Panc1 (cell line): ENCODE measurements at regions not wholly inside any gene's neighbourhood (a gene's known extent, or its start where the extent isn't known, plus 50 kb on each side); places are given as distances from the start of the nearest gene placed in this dataset.

Experiments used
- ATAC-seq: fragments of 200-7000 bp; cut with Tn5 transposase; 2 replicates; pipeline ENCODE4 v1.9.1; 2020; ENCODE audit warnings: mild to moderate bottlenecking, moderate library complexity
- BruUV-seq: library from RNA; stranded (reverse); fragments of 400-500 nt; replicated peaks from 2 replicates; lab custom pipeline; 2021; lab: Mats Ljungman, UMichigan
- CTCF ChIA-PET: fragments of 300-600 bp; sonication (Branson Sonifier 250); formaldehyde crosslinking; loops from one replicate; lab custom pipeline; 2022; ENCODE audit warnings: antibody characterized with exemption; lab: Charles Lee
- POLR2A ChIA-PET: fragments of 300-600 bp; sonication (Branson Sonifier 250); formaldehyde crosslinking; loops from one replicate; lab custom pipeline; 2022; ENCODE audit warnings: antibody characterized with exemption; lab: Charles Lee
- DNase-seq: peaks from one replicate; pipeline ENCODE4 v3.0.0-alpha.2; 2010; ENCODE audit warnings: low read depth, low spot score
- H3K27ac ChIP-seq: 2 replicates; pipeline ENCODE4 v1.5.1; 2011; ENCODE audit warnings: mild to moderate bottlenecking, low read length, inconsistent platforms
- H3K27me3 ChIP-seq: fragments of 200-500 bp; sonication (Bioruptor generic); 2 replicates; pipeline ENCODE4 v1.6.0; 2014; ENCODE audit warnings: low read length, inconsistent platforms; ENCODE audit not compliant: control insufficient read depth, insufficient read depth
- H3K36me3 ChIP-seq: fragments of 200-500 bp; sonication (Bioruptor generic); 2 replicates; pipeline ENCODE4 v1.5.1; 2014; ENCODE audit warnings: inconsistent platforms, mild to moderate bottlenecking, low read length, moderate library complexity; ENCODE audit not compliant: control insufficient read depth, insufficient read depth
- H3K4me1 ChIP-seq: 2 replicates; pipeline ENCODE4 v1.5.1; 2011; ENCODE audit warnings: inconsistent platforms, mild to moderate bottlenecking, low read length, moderate library complexity; ENCODE audit not compliant: control insufficient read depth, insufficient read depth
- H3K4me3 ChIP-seq, 2 experiments: 2 replicates each; pipeline ENCODE4 v1.5.1; 2011 to 2012; ENCODE audit warnings: low read depth in 2 of 2, low read length in 2 of 2, mild to moderate bottlenecking in 2 of 2, inconsistent platforms in 1 of 2, moderate library complexity in 1 of 2
- H3K9me3 ChIP-seq: fragments of 200-500 bp; sonication (Bioruptor generic); 2 replicates; pipeline ENCODE4 v1.5.1; 2014; ENCODE audit warnings: low read depth, mild to moderate bottlenecking, inconsistent platforms, low read length, moderate library complexity; ENCODE audit not compliant: control insufficient read depth, insufficient read depth
- CTCF ChIP-seq: fragments of 450-650 bp; IDR thresholded peaks from 2 replicates; pipeline ENCODE4 v1.5.1; 2017; ENCODE audit warnings: mild to moderate bottlenecking
- POLR2AphosphoS5 ChIP-seq: IDR thresholded peaks from 2 replicates; pipeline ENCODE4 v1.6.1; 2012; ENCODE audit warnings: mild to moderate bottlenecking, low read depth, low read length, moderate library complexity
- SIN3A ChIP-seq: IDR thresholded peaks from 2 replicates; pipeline ENCODE4 v1.6.1; 2012; ENCODE audit warnings: low read depth, mild to moderate bottlenecking, low read length, moderate library complexity, borderline replicate concordance; ENCODE audit not compliant: insufficient read depth
- TCF7L2 ChIP-seq: IDR thresholded peaks from 2 replicates; pipeline ENCODE4 v1.6.1; 2011; ENCODE audit warnings: mild to moderate bottlenecking, low read depth, low read length, inconsistent platforms
- in situ Hi-C: cut with HindIII; loops from 2 replicates; pipeline ENCODE4 v1.10.0; 2016; ENCODE audit warnings: low sequenced_read_pairs, low pct_unique_long_range_greater_than_20kb
- intact Hi-C: fragments of 100-400 bp; cut with micrococcal nuclease; formaldehyde crosslinking; loops from one replicate; pipeline ENCODE4 v1.10.0; 2022; ENCODE audit not compliant: unreplicated experiment
- TF ChIP-seq, protein P1 (sequence below), 2 experiments: IDR thresholded peaks; 2 replicates each; pipeline ENCODE4 v1.6.1; 2011 to 2012; ENCODE audit warnings: low read depth in 2 of 2, control low read depth in 1 of 2, low read length in 1 of 2, mild to moderate bottlenecking in 1 of 2, moderate library complexity in 1 of 2; ENCODE audit not compliant: insufficient read depth in 1 of 2

- H3K27ac ChIP-seq = no peak overlapping the region
- no peak for ATAC-seq
- DNase-seq = no peak
- in situ Hi-C loops = no loop called here
- intact Hi-C loops = no loop called here
- no peaks in the 10 kb centered on the region for H3K4me1 ChIP-seq
- no peak overlapping the region for H3K4me3 ChIP-seq
- no TSS peak for BruUV-seq
- no peaks in the 10 kb centered on the region for H3K36me3 ChIP-seq
- H3K27me3 ChIP-seq = no peaks in the 10 kb centered on the region
- ChIA-PET CTCF (no interaction called here), POLR2A (no interaction called here)
- no peaks in the 10 kb centered on the region for H3K9me3 ChIP-seq
- TF ChIP-seq TCF7L2 = no peak
- no peak for TF ChIP-seq SIN3A
- TF ChIP-seq, protein P1, sequence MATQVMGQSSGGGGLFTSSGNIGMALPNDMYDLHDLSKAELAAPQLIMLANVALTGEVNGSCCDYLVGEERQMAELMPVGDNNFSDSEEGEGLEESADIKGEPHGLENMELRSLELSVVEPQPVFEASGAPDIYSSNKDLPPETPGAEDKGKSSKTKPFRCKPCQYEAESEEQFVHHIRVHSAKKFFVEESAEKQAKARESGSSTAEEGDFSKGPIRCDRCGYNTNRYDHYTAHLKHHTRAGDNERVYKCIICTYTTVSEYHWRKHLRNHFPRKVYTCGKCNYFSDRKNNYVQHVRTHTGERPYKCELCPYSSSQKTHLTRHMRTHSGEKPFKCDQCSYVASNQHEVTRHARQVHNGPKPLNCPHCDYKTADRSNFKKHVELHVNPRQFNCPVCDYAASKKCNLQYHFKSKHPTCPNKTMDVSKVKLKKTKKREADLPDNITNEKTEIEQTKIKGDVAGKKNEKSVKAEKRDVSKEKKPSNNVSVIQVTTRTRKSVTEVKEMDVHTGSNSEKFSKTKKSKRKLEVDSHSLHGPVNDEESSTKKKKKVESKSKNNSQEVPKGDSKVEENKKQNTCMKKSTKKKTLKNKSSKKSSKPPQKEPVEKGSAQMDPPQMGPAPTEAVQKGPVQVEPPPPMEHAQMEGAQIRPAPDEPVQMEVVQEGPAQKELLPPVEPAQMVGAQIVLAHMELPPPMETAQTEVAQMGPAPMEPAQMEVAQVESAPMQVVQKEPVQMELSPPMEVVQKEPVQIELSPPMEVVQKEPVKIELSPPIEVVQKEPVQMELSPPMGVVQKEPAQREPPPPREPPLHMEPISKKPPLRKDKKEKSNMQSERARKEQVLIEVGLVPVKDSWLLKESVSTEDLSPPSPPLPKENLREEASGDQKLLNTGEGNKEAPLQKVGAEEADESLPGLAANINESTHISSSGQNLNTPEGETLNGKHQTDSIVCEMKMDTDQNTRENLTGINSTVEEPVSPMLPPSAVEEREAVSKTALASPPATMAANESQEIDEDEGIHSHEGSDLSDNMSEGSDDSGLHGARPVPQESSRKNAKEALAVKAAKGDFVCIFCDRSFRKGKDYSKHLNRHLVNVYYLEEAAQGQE (IDR thresholded peaks at IDR 0.05; ENCODE audit: insufficient read depth in 1 of 2, low read depth in 2 of 2, low read length in 1 of 2) = no peak
- no peak for TF ChIP-seq POLR2AphosphoS5
- TF ChIP-seq CTCF = no peak
These were observed 642.1 kb upstream of the CCDC179 start for GRCh38 chr11:23502389-23502788.

DNA sequence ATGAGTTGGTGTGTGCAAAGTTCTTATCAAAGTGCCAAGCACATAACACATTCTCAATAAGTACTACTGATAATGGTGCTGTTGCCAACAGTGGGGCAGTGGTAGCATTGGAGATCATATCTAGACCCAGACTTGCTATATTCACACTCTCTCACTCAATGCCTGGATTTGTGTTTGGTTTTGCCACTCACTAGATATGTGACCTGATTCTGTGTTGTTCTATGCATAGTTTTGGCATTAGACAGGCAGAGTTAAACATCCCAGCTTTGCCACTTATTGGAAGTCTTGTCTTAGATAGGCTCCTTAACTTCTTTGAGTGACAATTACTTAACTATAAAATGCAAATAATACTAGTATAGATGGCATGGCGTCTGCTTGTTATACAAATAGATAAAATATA lies 642.6 kb upstream of the CCDC179 start:
- DNase-seq = no peak
- POLR2A ChIA-PET = no interaction called here
- no peaks in the 10 kb centered on the region for H3K9me3 ChIP-seq
- no peak for ATAC-seq
- H3K27ac ChIP-seq = no peak overlapping the region
- H3K4me3 ChIP-seq = no peak overlapping the region
- intact Hi-C loops (no loop called here), in situ Hi-C loops (no loop called here)
- H3K36me3 ChIP-seq = no peaks in the 10 kb centered on the region
- CTCF ChIA-PET = no interaction called here
- BruUV-seq = no TSS peak
- H3K4me1 ChIP-seq = no peaks in the 10 kb centered on the region
- no peaks in the 10 kb centered on the region for H3K27me3 ChIP-seq
- TF ChIP-seq SIN3A = no peak
- TF ChIP-seq CTCF = no peak
- no peak for TF ChIP-seq TCF7L2
- TF ChIP-seq POLR2AphosphoS5 = no peak
- TF ChIP-seq, protein P1 (IDR thresholded peaks at IDR 0.05; ENCODE audit: insufficient read depth in 1 of 2, low read depth in 2 of 2, low read length in 1 of 2) = no peak
